Endothelial cell of umbilical vein (primary cell): ENCODE measurements at regions not wholly inside any gene's neighbourhood (a gene's known extent, or its start where the extent isn't known, plus 50 kb on each side); places are given as distances from the start of the nearest gene placed in this dataset.

ENCODE experiments used
- BruUV-seq: library from RNA; stranded (reverse); fragments of 400-500 nt; replicated peaks from 2 replicates; lab custom pipeline; 2021; lab: Mats Ljungman, UMichigan
- CTCF ChIA-PET: fragments of 300-600, 350-600 bp; sonication (Branson Sonifier 250); formaldehyde crosslinking; loops from one replicate; lab custom pipeline; 2021; ENCODE audit warnings: antibody characterized with exemption, inconsistent platforms; lab: Charles Lee
- POLR2A ChIA-PET: fragments of 300-600, 350-600 bp; sonication (Branson Sonifier 250); formaldehyde crosslinking; loops from one replicate; lab custom pipeline; 2021; ENCODE audit warnings: antibody characterized with exemption, inconsistent platforms; lab: Charles Lee
- DNase-seq: peaks from one replicate; pipeline ENCODE4 v3.0.0-alpha.2; 2011; ENCODE audit warnings: low read depth, low spot score
- FAIRE-seq: peaks from 2 replicates; lab custom pipeline; 2011; peaks lifted over from hg19 to GRCh38; lab: Jason Lieb, UNC
- H2AFZ ChIP-seq: 2 replicates; pipeline ENCODE4 v1.6.0; 2012; ENCODE audit warnings: low read depth, low read length, control low read depth, inconsistent platforms
- H3K27ac ChIP-seq: 2 replicates; pipeline ENCODE4 v1.5.1; 2011; ENCODE audit warnings: low read depth, mild to moderate bottlenecking, control low read depth, low read length, moderate library complexity; ENCODE audit not compliant: insufficient read depth
- H3K27me3 ChIP-seq, 2 experiments: 2 replicates each; pipeline versions ENCODE4 v1.6.0 to v1.6.1; 2011; ENCODE audit warnings: low read length in 2 of 2, mixed read lengths in 1 of 2; ENCODE audit not compliant: control insufficient read depth in 2 of 2, insufficient read depth in 2 of 2
- H3K36me3 ChIP-seq, 2 experiments: 2 replicates in 1 of 2; 3 replicates in 1 of 2; pipeline ENCODE4 v1.5.1; 2011; ENCODE audit warnings: low read length in 2 of 2, mild to moderate bottlenecking in 1 of 2, moderate library complexity in 1 of 2; ENCODE audit not compliant: control insufficient read depth in 2 of 2, insufficient read depth in 2 of 2; ENCODE audit errors: extremely low read depth in 1 of 2
- H3K4me1 ChIP-seq: 3 replicates; pipeline ENCODE4 v1.5.1; 2011; ENCODE audit warnings: mild to moderate bottlenecking, low read length; ENCODE audit not compliant: control insufficient read depth, insufficient read depth; ENCODE audit errors: extremely low read depth
- H3K4me2 ChIP-seq: 2 replicates; pipeline ENCODE4 v1.6.1; 2011; ENCODE audit warnings: low read length, control low read depth, mixed read lengths; ENCODE audit not compliant: insufficient read depth
- H3K4me3 ChIP-seq, 3 experiments: fragments of 200-600 bp in 1 of 3; sonication (generic), shearing (Covaris generic) in 1 of 3; replicated peaks in 1 of 3; 2 replicates each; pipeline ENCODE4 v1.5.1; 2011 to 2016; ENCODE audit warnings: control low read depth in 3 of 3, low read length in 3 of 3, mild to moderate bottlenecking in 2 of 3, inconsistent platforms in 1 of 3, low read depth in 1 of 3, moderate library complexity in 1 of 3; ENCODE audit not compliant: insufficient read depth in 1 of 3
- H3K79me2 ChIP-seq: 2 replicates; pipeline ENCODE4 v1.6.0; 2012; ENCODE audit warnings: low read length, inconsistent platforms; ENCODE audit not compliant: control insufficient read depth, insufficient read depth
- H3K9ac ChIP-seq: replicated peaks from 2 replicates; pipeline ENCODE3; 2011; ENCODE audit warnings: low read length, control low read depth; ENCODE audit not compliant: insufficient read depth; ENCODE audit errors: extremely low read depth
- H3K9me1 ChIP-seq: replicated peaks from 3 replicates; pipeline ENCODE4 v1.6.0; 2011; ENCODE audit warnings: mild to moderate bottlenecking, low read length; ENCODE audit not compliant: control insufficient read depth, insufficient read depth; ENCODE audit errors: extremely low read depth
- H3K9me3 ChIP-seq: replicated peaks from 2 replicates; pipeline ENCODE4 v1.5.1; 2012; ENCODE audit warnings: low read length, inconsistent platforms; ENCODE audit not compliant: control insufficient read depth, insufficient read depth
- H4K20me1 ChIP-seq: replicated peaks from 2 replicates; pipeline ENCODE3; 2011; ENCODE audit warnings: mild to moderate bottlenecking, low read length; ENCODE audit not compliant: control insufficient read depth, insufficient read depth; ENCODE audit errors: extremely low read depth
- CTCF ChIP-seq, 2 donors: IDR thresholded peaks; 1 replicate in 1 of 2; 2 replicates in 1 of 2; pipeline ENCODE4 v1.5.1; 2011; ENCODE audit warnings: low read length in 2 of 2, mild to moderate bottlenecking in 2 of 2, moderate library complexity in 2 of 2, control low read depth in 1 of 2, inconsistent platforms in 1 of 2, low read depth in 1 of 2; ENCODE audit not compliant: insufficient read depth in 1 of 2; ENCODE audit errors: extremely low read depth in 1 of 2
- EZH2 ChIP-seq: IDR thresholded peaks from 2 replicates; pipeline ENCODE4 v1.6.1; 2012; ENCODE audit warnings: borderline replicate concordance, low read depth, mild to moderate bottlenecking, moderate library complexity, low read length, inconsistent platforms; ENCODE audit not compliant: severe bottlenecking
- FOS ChIP-seq: IDR thresholded peaks from 2 replicates; pipeline ENCODE4 v1.6.1; 2011; ENCODE audit warnings: mild to moderate bottlenecking, low read length, moderate library complexity, borderline replicate concordance; ENCODE audit not compliant: insufficient read depth
- GATA2 ChIP-seq: IDR thresholded peaks from 2 replicates; pipeline ENCODE4 v1.7.0; 2011; ENCODE audit warnings: low read depth, mild to moderate bottlenecking, moderate library complexity, mixed read lengths, low read length; ENCODE audit not compliant: insufficient read length, insufficient read depth
- JUN ChIP-seq: IDR thresholded peaks from 2 replicates; pipeline ENCODE4 v1.6.1; 2011; ENCODE audit warnings: borderline replicate concordance, low read depth; ENCODE audit not compliant: insufficient read length, insufficient read depth
- MAX ChIP-seq: IDR thresholded peaks from 2 replicates; pipeline ENCODE4 v1.6.1; 2011; ENCODE audit not compliant: insufficient read depth, insufficient read length
- MYC ChIP-seq: IDR thresholded peaks from one replicate; pipeline ENCODE4 v1.6.1; 2011; ENCODE audit warnings: mild to moderate bottlenecking, low read depth, low read length
- POLR2A ChIP-seq: IDR thresholded peaks from 2 replicates; pipeline ENCODE4 v1.6.1; 2012; ENCODE audit warnings: low read depth, mild to moderate bottlenecking, control low read depth, low read length
- POLR2AphosphoS5 ChIP-seq: IDR thresholded peaks from 2 replicates; pipeline ENCODE4 v1.6.1; 2012; ENCODE audit warnings: low read depth, mild to moderate bottlenecking, control low read depth, low read length, moderate library complexity; ENCODE audit not compliant: insufficient read depth
- dilution Hi-C: fragments of 300-500 bp; cut with MboI; formaldehyde crosslinking; loops from one replicate; pipeline ENCODE4 v1.15.0; 2019; ENCODE audit warnings: low sequenced_read_pairs; ENCODE audit not compliant: extremely low pct_ligation_motif_present
- intact Hi-C: fragments of 100-400 bp; cut with micrococcal nuclease; formaldehyde crosslinking; loops from one replicate; pipeline ENCODE4 v1.10.0; 2022

DNA sequence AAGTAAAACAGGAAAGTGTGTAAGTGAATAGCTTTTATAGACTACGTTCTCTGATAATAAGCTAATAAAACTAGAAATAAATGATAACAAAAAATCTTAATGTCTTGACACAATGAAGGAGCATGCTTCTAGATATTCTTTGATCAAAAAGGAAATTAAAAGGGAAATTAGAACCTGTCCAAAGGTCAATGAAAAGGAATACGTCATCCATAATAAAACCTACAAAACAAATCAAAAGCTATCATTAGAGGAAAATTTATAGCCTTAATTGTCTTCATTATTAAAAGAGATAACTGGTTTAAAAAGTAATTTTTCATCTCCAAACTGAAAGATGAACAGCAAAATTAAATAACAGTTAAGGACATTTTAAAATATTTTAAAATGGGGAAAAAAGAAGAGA, 196.3 kb upstream of the BTBD3 start:
- H3K4me3 ChIP-seq: no peak overlapping the region
- no peaks in the 10 kb centered on the region for H4K20me1 ChIP-seq
- H3K9me3 ChIP-seq: no peaks in the 10 kb centered on the region
- intact Hi-C loops: no loop called here
- FAIRE-seq: no peak
- H3K4me2 ChIP-seq: no peak overlapping the region
- CTCF ChIA-PET: interaction anchor here (0.6 to 2.0 kb wide), 8 partner anchors 8 to 196 kb away, joined by 3 to 5 read pairs (median 4); partner anchors contain the start of gene BTBD3
- no peak overlapping the region for H3K27ac ChIP-seq
- no peak overlapping the region for H3K9ac ChIP-seq
- no peaks in the 10 kb centered on the region for H3K9me1 ChIP-seq
- no peaks in the 10 kb centered on the region for H3K27me3 ChIP-seq
- BruUV-seq: no TSS peak
- no peak for DNase-seq
- TF ChIP-seq CTCF (IDR thresholded peaks at IDR 0.05; ENCODE audit: extremely low read depth in 1 of 2, insufficient read depth in 1 of 2, low read depth in 1 of 2, low read length in 2 of 2) (no peak), POLR2A (no peak), FOS (no peak), MAX (no peak)
- dilution Hi-C loops: no loop called here
- H3K79me2 ChIP-seq: no peaks in the 10 kb centered on the region
- no peaks in the 10 kb centered on the region for H3K36me3 ChIP-seq
- H2AFZ ChIP-seq: no peak overlapping the region
- POLR2A ChIA-PET: no interaction called here
- H3K4me1 ChIP-seq: no peaks in the 10 kb centered on the region

DNA sequence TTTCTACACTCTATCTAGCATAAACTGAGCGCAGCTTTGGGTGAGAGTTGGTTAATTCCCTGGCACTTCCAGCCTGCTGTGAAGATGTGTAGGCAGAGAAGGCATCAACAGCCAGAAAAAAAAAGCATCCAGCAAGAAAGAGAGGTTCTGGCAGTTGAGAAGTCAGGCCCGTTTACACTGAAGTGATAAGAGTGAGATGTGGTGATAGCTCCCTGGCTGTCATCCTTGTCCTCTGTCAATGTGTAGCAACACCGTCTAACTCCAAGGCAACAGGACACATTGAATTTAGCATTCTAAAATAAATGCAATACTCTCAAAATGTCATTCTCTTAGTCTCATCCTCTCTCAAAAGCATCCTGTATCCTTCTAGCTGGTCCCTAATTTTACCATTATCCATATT, 193.6 kb upstream of the BTBD3 start:
- FAIRE-seq: no peak

More for the DNA sequence above, 193.6 kb upstream of the BTBD3 start:
- no TSS peak for BruUV-seq
- no peak overlapping the region for H3K9ac ChIP-seq
- dilution Hi-C loops: no loop called here
- no peak overlapping the region for H3K4me2 ChIP-seq
- H4K20me1 ChIP-seq: no peaks in the 10 kb centered on the region
- no peak for DNase-seq
- H3K36me3 ChIP-seq: no peaks in the 10 kb centered on the region
- no peaks in the 10 kb centered on the region for H3K9me1 ChIP-seq
- H3K27ac ChIP-seq: no peak overlapping the region
- intact Hi-C loops: no loop called here
- no peak overlapping the region for H3K4me3 ChIP-seq
- TF ChIP-seq JUN (no peak), EZH2 (no peak), POLR2A (no peak), GATA2 (no peak), MAX (no peak), POLR2AphosphoS5 (no peak), MYC (no peak), FOS (no peak), CTCF (IDR thresholded peaks at IDR 0.05; ENCODE audit: extremely low read depth in 1 of 2, insufficient read depth in 1 of 2, low read depth in 1 of 2, low read length in 2 of 2) (no peak)
- no peaks in the 10 kb centered on the region for H3K27me3 ChIP-seq
- H3K79me2 ChIP-seq: no peaks in the 10 kb centered on the region
- H3K9me3 ChIP-seq: no peaks in the 10 kb centered on the region
- H3K4me1 ChIP-seq: no peaks in the 10 kb centered on the region
- ChIA-PET POLR2A (interaction anchor here (0.6 kb wide), 1 partner anchor 173 kb away, joined by 4 read pairs; no protein-coding TSS in a partner anchor), CTCF (interaction anchor here (1.4 kb wide), 1 partner anchor 17 kb away, joined by 4 read pairs; no protein-coding TSS in a partner anchor)
- no peak overlapping the region for H2AFZ ChIP-seq
